Right renal cortex interstitium (tissue), 3 donors: ENCODE measurements at regions not wholly inside any gene's neighbourhood (a gene's known extent, or its start where the extent isn't known, plus 50 kb on each side); places are given as distances from the start of the nearest gene placed in this dataset.
"Not testable (repeated sequence)": the region's sequence is repeated elsewhere in the genome, so short reads cannot be mapped to it uniquely, and the experiment has no call there.

Source experiments
- DNase-seq, 3 donors: peaks; one replicate each; pipeline ENCODE4 v3.0.0-alpha.2; 2013; ENCODE audit warnings: low read depth in 3 of 3, low spot score in 2 of 3

DNA sequence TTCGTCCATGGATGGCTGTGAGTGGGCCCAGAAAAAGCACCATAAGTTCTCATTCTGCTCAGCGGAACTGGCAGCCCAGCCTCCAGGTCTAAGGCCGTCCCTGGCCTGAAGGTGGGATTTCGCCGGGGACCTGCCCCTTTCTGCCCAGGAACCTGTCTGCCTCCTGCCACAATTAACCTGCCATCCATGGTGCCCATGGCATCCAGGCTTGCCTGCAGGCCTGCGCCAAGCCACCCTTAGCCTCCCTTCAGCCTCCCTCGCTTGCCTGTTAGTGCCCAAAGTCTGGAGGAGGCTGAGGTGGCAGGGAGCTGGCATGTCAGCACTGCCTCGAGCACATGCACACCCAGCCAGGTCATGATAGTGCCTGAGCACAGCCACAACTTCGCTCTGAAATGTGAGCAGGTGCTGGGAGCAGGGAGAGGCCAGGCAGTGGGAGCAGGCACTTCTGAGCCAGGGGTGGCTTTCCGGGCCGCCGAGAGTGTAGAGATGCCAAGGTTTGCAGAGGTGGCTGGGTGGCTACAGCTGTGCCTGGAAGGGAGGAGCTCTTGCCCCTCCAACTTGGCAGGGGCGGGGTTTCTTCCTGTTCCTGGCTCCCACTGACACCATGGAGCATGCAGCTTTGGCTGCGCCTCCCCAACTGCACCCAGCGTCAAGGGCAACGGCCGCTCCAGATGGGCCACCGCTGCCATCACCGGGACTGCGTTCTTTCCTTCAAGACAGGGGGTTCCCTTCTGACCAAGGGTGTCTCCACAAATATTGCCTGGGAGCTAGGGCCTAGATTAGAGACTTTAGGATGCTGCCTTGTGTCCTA is 648.9 kb upstream of the VRK2 start:
- no peak for DNase-seq

DNA sequence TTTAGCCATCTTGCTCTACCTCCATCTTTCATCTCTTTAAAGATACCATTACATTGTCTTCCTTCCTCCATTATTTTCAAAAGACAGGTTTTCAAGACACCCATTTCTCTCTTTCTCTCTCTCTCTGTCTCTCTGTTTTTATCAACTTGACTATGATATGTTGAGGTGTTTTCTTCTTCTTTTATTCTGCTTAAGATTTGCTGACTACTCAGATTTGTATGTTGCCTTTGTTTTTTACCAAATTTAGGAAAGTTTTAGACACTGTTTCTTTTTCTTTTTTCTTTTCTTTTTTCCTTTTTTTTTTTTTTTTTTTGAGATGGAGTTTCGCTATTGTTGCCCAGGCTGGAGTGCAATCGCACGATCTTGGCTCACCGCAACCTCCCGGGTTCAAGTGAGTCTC is 647.5 kb upstream of the VRK2 start:
- no peak for DNase-seq

DNA sequence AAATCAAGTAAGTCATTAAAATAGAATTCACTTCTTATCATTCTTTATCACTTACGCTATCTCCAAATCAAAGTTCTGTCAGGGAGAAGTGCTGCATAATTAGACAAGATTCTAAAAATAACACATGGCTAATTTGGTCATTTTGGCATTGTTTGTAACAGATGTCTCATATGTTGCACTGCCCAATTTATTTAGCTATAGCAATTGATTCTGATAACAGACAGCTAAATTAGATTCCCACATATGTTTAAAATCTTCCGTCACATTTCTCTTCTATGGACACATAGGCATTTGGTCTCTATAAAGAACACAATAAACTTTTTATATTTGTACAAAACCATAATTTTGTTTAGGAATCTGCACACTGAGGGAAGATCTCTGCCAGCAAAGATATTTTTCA is 644.5 kb upstream of the VRK2 start:
- DNase-seq: no peak

DNA sequence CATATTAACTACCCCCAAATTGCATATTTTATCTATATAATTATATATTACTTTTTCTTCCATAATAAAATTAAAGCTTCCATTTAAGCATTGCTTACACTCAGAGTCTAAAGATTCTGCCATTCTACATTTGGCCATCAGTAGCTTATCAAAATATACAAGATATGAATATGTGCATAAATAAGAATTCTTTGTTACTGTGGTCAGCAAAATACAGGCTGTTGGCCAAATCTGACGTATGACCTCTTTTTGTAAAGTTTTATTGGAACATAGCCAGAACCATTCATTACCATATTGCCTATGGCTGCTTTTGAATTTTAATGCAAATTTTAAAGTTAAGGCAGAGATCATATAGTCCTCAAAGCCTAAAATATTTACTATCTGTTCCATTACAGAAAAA is 643.9 kb upstream of the VRK2 start:
- DNase-seq: no peak

DNA sequence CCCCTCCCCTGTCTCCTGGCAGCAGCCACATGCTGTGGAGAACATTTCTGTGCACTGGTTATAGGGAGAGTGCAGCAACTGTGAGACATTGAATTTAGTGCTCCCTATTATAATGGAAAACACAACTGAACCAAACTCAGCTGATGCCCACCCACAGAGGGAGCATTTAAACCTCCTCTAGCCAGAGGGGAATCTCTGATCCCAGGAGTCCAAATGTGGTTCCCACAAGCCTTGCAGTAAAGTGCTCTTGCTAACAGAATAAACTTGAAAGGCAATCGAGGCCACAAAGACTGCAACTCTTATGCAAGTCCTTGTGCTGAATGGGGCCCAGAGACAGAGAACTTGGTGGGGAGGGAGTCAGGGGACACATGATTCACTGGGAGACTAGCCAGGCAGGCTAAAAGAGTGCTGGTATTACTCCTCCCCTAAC is 638.8 kb upstream of the VRK2 start:
- DNase-seq: no peak

DNA sequence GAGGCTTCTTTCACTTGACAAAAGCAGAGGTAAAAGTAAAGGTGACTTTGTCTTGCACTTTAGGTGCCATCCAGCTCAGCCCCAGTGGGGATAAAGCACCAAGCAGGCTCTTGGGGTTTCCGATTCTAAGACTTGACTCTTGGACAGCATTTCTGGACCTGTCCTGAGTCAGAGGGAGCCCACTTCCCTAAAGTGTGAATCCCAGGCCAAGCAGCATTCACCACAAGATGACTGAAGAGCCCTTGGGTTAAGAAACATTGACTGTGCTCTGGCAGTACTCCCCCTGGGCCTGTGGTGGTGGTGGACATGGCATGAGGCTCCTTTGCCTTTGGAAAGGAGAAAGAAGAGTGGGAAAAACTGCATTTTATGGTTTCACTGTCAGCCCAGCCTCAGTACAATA is 638.0 kb upstream of the VRK2 start:
- DNase-seq: no peak

DNA sequence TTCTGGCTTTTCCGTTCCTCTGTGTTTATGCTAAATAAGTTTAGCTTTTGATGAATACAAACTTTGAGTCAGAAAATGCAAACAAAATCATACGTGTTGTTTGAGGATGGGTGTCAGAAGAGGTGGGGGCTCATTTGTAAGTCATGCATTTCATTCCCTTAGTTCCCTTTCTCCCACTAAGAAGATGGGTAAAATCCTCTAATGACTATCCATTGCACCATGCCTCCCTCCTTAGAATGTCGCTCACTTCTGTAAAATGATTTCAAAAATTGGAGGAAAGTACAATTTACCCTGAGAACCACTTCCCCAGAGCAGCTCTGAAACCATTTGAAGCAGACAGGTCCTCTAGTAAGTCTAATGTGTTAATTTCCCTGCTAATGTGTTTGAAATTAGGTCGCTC is 629.6 kb upstream of the VRK2 start:
- no peak for DNase-seq

DNA sequence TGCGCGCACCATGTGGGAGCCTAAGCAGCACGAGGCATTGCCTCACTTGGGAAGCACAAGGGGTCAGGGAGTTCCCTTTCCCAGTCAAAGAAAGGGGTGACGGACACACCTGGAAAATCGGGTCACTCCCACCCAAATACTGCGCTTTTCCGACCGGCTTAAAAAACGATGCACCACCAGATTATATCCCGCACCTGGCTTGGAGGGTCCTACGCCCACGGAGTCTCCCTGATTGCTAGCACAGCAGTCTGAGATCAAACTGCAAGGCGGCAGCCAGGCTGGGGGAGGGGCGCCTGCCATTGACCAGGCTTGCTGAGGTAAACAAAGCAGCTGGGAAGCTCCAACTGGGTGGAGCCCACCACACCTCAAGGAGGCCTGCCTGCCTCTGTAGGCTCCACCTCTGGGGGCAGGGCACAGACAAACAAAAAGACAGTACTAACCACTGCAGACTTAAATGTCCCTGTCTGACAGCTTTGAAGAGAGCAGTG is 627.7 kb upstream of the VRK2 start:
- DNase-seq: not testable (repeated sequence)

DNA sequence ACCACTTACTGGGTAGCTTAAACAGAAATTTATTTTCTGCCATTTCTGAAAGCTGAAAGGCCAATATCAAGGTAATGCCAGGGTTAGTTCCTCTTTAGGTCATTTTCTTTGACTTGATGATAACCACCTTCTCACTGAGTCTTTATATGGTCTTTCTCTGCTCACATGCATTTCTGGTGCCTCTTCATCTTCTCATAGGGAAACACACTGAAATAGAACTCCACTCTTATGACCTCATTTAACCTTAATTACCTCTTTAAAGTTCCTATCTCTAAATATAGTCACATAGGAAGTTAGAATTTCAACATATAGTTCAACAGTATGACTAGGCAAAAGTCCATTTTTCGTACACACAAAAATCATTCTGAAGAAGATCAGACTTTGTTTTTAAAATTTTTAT is 616.8 kb upstream of the VRK2 start:
- no peak for DNase-seq

DNA sequence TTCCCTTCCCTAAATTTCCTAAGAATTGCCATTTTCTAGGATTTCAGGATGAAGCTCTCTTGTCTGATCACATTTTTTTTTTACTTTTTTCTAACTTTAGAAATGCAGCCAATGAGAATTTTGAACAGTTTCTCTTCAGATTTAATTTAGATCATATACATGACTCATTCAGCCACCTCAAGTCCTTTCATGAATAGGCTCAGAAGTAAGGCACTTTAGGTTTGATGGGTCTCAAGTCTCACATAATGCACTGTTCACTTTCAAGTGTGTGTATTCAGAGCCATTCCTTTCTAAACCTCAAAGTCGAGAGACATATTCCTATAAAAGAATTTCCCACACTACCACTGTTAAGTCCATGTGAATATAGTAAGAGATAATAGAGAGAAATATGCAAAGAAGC is 614.1 kb upstream of the VRK2 start:
- no peak for DNase-seq

DNA sequence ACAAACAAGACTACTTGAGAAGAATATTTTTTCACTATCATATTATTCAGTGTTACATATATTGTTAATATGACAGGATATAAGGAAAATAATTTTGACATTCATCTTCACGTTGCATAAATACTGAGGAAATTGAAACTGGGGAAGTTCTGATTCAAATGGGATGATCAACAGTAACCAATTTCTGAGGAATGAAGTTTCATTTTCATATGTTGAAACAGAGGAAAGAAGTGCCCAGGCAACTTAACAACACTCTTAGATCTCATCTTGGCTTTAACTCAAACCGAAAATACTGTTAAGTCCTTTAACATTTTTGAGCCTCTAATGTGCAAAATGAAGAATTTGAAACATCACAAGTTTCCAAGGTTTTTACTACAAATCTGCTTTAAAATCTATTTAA is 612.2 kb upstream of the VRK2 start:
- DNase-seq: no peak

DNA sequence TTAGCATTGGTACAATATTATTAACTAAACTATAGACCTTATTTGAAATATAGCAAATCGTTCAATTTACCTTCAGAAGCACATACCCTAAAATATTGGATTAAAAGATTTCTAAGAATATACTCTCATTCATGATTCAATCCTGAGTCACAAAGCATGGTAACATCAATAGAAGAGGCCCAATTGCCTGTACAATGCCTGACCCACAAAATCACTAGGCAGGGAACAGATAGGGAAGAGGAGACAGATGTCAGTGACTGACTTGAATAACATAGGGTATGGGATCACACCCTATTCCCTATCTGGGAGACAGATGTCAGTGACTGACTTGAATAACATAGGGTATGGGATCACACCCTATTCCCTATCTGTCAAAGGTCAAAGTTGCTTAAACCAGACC is 611.6 kb upstream of the VRK2 start:
- no peak for DNase-seq

DNA sequence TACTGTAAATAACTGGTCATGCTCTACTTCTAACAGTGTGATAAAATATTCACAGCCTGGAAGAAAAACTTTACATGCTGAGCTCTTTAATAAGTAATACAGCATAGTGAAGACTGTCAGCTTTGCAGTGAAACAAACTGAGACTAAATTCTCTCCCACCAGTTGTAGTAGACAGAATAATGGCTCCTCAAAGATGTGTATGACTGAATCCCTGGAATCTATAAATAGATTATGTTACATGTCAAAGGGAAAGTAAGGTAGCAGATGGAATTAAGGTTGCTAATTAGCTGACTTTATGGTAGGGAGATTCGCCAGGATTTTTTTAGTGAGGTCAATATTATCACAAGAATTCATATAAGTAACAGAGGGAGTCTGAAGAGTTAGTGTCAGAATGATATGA is 609.5 kb upstream of the VRK2 start:
- DNase-seq: no peak

DNA sequence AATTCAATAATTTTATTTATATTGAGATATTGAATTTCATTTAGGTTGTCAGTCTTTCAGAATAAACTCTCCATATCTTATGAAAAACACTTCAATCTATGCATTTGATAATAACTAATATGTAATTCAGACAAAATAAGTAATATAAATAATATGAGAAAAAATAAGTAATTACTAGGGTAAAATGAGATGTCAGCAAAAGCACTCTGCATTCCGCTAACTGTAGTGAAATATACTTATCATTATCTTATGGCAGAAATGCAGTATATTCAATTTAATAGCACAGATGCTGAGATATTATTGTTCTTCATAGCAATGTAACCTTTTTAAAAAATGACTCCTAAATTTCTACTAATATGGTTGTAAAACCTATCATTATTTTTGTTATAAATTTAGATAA is 606.2 kb upstream of the VRK2 start:
- DNase-seq: no peak

DNA sequence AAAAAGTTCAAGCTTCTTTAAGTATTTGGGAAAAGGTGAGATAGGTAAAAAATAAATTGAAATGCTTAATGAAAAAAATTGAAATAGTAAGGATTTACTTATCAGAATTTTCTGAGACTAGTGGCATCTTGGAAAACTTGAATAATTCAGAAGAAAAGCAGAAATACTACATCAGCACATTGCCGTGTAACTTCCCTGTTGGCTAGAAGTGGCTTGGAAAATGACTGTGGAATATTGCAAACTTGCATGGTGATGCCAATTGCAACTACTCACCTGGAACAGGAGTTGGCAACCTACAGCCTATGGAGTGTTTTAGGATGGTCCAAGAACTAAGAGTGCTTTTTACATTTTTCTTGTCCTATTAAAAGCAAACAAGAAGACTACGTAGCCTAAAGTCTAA is 603.5 kb upstream of the VRK2 start:
- DNase-seq: no peak

DNA sequence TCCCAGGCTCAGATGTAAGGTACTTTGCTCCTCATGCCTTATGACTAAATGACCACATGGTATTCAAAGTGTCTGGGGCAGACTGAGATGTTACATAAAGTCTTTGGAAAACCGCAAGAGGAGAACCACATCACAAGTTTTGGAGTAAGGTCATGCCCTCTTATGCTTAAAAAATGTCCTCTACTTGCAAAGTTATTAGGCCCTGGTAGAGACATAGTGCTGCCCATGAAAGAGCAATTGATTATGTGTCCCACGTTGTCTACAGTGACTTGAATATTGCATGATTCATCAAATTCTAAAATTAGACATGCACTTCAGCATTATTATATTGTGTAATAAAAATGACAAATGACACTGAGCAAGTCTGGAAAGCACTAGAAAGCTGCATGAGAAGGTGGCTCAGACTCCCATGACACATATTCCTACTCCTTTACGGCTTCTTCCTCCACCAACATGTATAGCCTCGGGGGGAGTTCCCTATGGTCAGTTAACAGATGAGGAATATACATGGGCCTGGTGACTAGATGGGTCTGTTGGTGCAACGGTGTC is 602.6 kb upstream of the VRK2 start:
- DNase-seq: no peak

DNA sequence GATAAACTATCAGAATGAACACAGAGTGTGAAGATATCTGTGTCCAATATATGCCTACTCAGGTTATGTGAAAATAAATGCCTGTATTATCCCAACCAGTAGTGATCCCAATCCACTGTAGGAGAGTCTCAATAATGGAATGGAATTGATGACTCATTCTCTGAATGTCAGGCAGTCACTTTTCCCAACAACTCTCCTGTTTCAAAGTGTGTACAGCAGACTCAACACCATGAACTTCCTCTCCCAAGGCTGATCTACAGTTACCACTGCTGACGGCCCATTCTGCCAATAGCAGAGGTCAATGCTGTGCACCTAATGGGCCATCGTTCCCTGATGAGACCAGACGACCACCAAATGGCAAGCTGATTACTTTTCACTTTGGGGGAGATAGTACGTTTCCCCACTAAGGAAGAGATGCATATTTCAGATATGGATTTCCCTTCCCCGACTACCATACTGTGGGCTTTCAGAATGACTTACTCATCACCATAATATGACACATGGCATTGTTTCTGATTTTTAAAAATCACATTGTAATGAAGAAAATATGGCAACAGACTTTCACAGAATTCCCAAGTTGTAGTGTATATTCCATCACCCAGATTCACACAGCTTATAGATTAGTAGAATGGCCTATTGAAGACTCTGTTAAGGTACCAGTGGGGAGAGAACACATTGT is 601.7 kb upstream of the VRK2 start:
- DNase-seq: no peak

DNA sequence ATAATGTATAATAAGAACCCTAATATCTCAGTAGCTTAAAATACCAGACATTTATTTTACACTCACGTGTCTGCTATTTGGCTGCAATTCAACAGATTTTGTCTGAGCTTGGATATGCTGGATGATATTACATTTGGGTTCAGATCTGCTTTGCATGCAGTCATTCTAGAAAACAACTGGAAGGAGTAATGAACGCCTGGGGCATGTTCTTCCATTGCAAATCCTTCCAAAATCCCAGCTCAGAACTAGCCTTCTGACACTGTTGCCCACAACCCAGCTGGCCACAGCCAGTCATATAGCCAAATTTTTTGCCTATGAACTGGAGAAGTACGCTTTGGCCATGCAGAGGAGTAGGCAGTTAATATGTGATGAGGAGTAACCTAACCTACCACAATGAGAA is 597.8 kb upstream of the VRK2 start:
- DNase-seq: no peak

DNA sequence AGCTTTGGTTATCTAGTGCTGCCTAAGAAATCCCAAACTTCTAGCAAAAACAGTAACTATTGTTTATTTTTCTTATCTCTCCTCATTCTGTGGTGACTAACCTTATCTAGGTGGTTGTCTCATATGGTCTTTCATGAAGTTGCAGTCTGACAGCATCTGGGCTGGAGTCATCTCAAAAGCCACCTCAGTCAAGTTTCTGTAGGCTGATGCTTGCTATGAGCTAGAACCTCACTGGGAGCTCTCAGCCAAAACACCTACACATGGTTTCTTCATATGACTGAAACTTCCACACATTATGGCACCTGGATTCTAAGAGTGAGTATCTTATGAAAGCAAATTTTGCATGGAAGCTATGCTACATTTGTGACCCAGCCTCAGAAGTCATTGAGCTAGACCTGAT is 596.4 kb upstream of the VRK2 start:
- DNase-seq: no peak

DNA sequence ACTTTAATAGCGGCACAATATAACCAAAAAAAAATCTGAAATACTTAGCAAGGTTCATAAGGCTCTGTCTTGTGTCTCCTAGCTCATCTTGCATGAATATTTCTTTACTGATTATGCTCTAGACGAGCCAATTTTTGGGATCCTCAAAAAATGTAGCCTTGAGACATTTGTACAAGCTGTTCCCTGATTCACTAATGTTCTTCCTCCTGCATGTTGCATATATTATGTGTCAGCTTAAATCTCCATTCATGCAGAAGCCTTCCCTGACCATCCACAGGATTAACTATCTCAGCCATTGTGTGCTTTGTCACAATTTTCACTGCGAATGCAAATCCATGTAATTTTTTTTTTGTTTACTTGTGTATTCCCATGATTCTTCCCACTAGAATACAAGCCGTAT is 594.0 kb upstream of the VRK2 start:
- no peak for DNase-seq

DNA sequence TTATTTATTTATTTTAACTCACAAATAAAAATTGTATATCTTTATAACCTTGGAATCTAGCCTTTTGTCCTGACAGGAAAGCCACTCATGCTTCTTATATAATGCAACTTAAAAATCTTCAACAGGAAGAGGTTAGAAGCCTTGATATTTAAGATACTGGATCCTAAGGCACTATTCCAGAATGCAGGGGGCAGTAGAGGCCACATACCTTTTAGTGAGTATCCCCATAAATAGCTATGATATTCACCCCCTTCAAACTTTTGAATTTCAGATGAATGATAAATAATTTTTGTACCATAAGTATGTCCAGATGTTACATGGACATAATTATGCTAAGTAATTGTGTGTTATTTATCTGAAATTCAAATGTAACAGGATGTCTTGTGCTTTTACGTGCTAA is 592.7 kb upstream of the VRK2 start:
- DNase-seq: no peak
